ENCODE measurements at regions not wholly inside any gene's neighbourhood (a gene's known extent, or its start where the extent isn't known, plus 50 kb on each side); places are given as distances from the start of the nearest gene placed in this dataset.

DNA sequence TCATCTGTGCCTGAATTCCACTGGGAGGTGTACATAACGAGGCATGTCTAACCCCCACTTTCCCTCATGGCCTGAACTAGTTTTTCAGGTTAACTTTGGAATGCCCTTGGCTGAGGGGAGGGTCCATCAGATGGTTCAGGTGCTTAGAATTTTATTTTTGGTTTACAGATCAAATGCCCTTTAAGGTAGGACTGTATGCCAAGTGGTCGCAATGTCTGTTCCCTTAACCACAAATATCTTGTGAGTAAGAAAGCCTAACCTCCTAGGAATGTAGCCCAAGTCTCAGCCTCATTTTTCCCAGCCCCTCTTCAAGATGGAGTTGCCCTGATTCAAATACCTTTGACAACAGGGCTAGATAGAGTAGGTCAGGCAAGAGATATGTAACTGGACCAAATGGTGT is 78.4 kb downstream of the RNASET2 start:
- Mint-ChIP-seq H3K4me3 (no peak overlapping the region), H3K36me3 (peaks cover 0 to 16% (median 0%) of the 10 kb centered on the region in 3 donors), H3K4me1 (no peaks in the 10 kb centered on the region), H3K9me3 (peaks cover 0 to 3% (median 0%) of the 10 kb centered on the region in 6 donors), H3K27ac (no peak overlapping the region), H3K27me3 (ENCODE audit: low read depth in 3 of 3) (peaks cover 0 to 5% (median 0%) of the 10 kb centered on the region in 3 donors)
- no peak for DNase-seq

DNA sequence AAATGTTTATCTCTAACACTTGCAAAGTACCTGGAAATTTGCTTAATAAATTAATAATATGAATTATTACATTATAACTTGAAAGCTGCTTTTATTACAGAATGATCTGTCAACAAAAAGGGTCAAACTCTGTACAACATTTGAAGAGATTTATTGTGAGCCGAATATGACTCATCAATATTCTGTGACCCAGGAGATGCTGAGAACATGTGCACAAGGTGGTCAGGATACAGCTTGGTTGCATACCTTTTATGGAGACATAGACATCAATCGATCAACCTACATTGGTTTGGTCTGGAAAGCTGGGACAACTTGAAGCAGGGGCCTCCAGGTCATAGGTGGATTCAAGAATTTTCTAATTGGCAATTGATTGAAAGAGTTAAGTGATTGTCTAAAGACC is 79.0 kb downstream of the RNASET2 start:
- peaks cover 0 to 16% (median 0%) of the 10 kb centered on the region in 3 donors for H3K36me3 Mint-ChIP-seq
- H3K4me1 Mint-ChIP-seq, result no peaks in the 10 kb centered on the region
- no peak overlapping the region for H3K27ac Mint-ChIP-seq
- H3K27me3 Mint-ChIP-seq (ENCODE audit: low read depth in 3 of 3), result peaks cover 0 to 5% (median 0%) of the 10 kb centered on the region in 3 donors
- H3K4me3 Mint-ChIP-seq, result no peak overlapping the region
- no peak for DNase-seq
- H3K9me3 Mint-ChIP-seq, result peaks cover 0 to 3% (median 0%) of the 10 kb centered on the region in 6 donors

DNA sequence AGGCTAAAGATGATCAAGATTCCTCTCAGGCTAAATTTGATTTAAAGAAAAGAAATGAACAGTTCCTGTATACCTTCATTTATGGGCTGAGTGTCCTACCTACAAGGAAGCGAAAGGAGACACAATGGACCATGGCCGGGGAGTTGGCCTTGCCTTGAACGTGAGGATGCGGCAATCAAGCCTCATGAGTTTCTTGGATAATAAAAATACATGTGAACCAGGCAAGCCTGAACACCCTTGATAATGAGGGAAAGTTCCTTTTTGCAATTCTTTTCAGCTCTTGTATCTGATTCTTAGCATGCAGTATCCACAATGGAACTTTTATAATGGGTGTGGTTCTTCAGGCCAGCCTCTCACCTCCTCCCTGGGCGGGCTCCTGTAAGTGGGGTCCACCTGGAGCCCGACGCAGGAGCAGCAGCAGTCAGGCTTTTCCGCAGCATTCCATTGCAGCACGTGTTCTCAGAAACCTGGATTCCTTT is 83.8 kb downstream of the RNASET2 start:
- H3K4me1 Mint-ChIP-seq, result no peaks in the 10 kb centered on the region
- no peak overlapping the region for H3K27ac Mint-ChIP-seq
- no peak for DNase-seq
- H3K4me3 Mint-ChIP-seq, result no peak overlapping the region
- peaks cover 0 to 2% (median 2%) of the 10 kb centered on the region in 3 donors for H3K27me3 Mint-ChIP-seq (ENCODE audit: low read depth in 3 of 3)
- peaks cover 0 to 3% (median 0%) of the 10 kb centered on the region in 6 donors for H3K9me3 Mint-ChIP-seq
- H3K36me3 Mint-ChIP-seq, result peaks cover 0 to 16% (median 3%) of the 10 kb centered on the region in 3 donors

DNA sequence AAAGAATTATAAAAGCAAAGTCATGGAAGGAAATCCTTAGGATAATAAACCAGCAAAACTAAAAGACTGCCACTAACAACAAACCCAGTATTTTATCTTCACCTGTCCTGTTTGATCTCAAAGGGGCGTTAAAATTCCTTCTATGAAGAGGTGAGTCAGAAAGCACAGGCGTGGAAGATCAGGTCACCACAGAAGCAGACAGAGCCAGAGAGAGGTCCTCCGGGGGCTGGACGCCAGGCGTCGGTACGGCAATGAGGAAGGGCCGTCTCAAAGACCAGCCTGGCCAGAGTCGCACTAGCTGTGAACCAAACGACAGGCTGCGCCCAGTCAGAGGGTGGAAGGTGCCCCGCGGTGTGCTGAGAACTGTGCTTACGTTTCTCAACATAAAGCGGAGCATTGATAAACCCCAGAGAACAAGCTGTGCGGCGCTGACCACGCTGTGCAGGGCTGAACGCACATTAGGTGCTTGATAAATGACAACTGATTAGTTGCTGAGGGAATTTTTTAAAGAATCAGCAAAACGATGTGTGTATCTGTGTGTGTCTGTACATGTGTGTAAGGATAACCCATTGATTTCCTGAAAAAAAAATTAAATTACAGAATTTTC is 85.6 kb downstream of the RNASET2 start:
- H3K4me3 Mint-ChIP-seq, result no peak overlapping the region
- peaks cover 0 to 7% (median 2%) of the 10 kb centered on the region in 3 donors for H3K36me3 Mint-ChIP-seq
- DNase-seq, result no peak
- no peak overlapping the region for H3K27ac Mint-ChIP-seq
- H3K27me3 Mint-ChIP-seq (ENCODE audit: low read depth in 3 of 3), result peaks cover 0 to 2% (median 0%) of the 10 kb centered on the region in 3 donors
- no peaks in the 10 kb centered on the region for H3K9me3 Mint-ChIP-seq
- H3K4me1 Mint-ChIP-seq, result no peaks in the 10 kb centered on the region

DNA sequence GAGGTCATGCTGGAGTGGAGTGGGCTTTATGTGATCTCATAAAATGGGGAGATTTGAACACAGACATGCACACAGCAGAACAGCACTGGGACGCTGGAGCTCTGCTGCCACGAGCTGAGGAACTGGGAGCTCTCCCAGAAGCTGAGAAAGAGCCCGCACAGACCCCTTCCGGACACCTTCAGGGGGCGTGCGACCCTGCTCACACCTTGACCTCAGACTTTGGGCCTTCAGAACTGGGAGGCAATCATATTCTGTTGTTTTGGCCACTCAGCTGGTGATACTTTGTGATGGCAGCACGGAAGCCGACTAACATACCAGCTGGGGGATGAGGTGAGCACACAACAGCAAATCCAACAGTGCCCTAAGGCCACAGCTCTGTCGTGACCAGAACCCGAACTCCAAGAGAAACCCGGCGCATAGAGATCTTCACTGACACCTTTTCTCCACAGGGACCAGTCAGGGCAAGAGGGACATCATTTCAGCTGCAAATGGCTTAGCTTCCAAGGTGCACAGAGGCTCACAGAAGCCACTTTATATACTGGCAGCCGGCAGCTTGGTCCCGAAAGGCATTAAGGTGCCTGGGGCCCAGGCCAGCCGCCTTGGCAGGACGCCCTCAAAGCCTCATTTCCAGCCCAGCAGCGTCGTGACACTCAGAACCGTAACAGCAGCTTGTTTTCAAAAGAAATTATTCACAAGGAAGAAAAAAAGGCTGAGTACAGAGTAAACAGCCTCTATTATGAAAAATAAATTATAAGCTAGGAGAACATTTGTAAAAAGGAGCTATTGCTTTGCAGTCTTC is 89.3 kb downstream of the RNASET2 start:
- Mint-ChIP-seq H3K27ac (no peak overlapping the region), H3K4me1 (peaks cover under 1 to 2% of the 10 kb centered on the region in 2 donors), H3K4me3 (no peak overlapping the region), H3K9me3 (no peaks in the 10 kb centered on the region), H3K27me3 (ENCODE audit: low read depth in 3 of 3) (peaks cover 2 to 6% (median 5%) of the 10 kb centered on the region in 3 donors), H3K36me3 (peaks cover 0 to 7% (median 0%) of the 10 kb centered on the region in 3 donors)
- DNase-seq, result no peak

DNA sequence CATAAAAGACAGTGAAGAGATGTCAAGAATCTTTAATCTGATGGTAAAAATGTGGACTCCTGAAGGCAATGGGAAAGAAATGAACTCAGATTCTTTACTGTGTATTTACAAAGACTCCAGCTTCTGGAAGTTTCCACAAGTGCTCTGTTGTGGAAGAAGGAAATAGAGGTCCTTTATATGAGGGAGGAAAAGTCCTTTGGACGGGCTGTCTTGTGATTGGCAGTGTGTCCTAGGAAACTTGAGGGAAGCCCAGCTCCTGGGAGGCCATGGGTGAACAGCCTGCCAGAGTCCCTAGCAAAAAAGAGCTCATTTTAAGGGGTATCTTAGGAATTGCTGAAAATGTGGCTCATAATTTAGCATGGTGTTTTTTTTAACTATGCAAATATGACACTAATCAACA is 92.0 kb downstream of the RNASET2 start:
- H3K27me3 Mint-ChIP-seq (ENCODE audit: low read depth in 3 of 3), result peaks cover 2 to 17% (median 5%) of the 10 kb centered on the region in 3 donors
- peak overlapping the region in 1 of 5 donors; percentile 35 for H3K4me3 Mint-ChIP-seq
- H3K27ac Mint-ChIP-seq, result no peak overlapping the region
- no peaks in the 10 kb centered on the region for H3K9me3 Mint-ChIP-seq
- H3K36me3 Mint-ChIP-seq, result peaks cover 0 to 4% (median 0%) of the 10 kb centered on the region in 3 donors
- H3K4me1 Mint-ChIP-seq, result peaks cover 4 to 10% of the 10 kb centered on the region in 2 donors
- DNase-seq, result no peak

GRCh38 chr6:166862978-166863530 is 93.3 kb downstream of the RNASET2 start:
- Mint-ChIP-seq H3K4me3 (peak overlapping the region; percentile 52 to 84 (median 65)), H3K27me3 (ENCODE audit: low read depth in 3 of 3) (peaks cover 3 to 17% (median 5%) of the 10 kb centered on the region in 3 donors), H3K36me3 (peaks cover 0 to 4% (median 0%) of the 10 kb centered on the region in 3 donors), H3K4me1 (peaks cover 4 to 10% of the 10 kb centered on the region in 2 donors), H3K27ac (no peak overlapping the region), H3K9me3 (no peaks in the 10 kb centered on the region)
- DNase-seq, result no peak

DNA sequence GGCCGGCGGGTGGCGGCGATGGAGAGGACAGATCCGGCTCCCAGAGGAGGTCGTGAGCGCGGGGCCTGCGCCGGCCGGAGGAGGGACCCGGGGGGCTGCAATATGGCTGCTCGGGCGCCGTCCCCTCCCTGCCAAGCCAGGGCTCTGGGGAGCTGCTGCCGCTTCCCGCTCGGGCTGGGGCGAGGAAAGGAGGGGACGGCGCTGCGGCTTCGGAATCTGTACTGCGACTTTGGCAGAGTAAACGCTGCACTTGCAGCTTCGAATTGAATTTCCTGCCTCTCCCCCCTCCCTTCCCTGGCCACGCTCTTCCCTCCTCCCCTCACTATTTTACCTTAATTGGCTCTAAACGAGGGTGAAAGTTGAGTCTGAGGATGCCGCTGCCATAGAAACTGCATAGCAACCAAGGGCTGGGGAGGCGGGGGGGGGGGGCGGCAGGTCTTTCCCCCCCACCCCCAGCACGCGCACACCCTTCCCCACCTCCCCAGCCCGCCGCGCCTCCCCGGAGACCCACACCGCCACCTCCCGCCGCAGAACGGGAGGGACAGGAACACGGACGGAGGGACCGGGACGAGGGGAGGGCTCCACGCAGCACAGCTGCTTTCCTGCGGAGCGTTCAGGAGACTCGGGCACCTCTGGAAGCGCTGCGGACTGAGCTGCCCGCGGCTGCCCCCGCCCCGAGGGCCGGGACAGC is 93.9 kb downstream of the RNASET2 start:
- H3K4me3 Mint-ChIP-seq, result peak overlapping the region; percentile 82 to 86 (median 84)
- peak; percentile 3 to 14 (median 14) for DNase-seq
- peaks cover 0 to 4% (median 0%) of the 10 kb centered on the region in 3 donors for H3K36me3 Mint-ChIP-seq
- peaks cover 4 to 17% (median 5%) of the 10 kb centered on the region in 3 donors for H3K27me3 Mint-ChIP-seq (ENCODE audit: low read depth in 3 of 3)
- no peaks in the 10 kb centered on the region for H3K9me3 Mint-ChIP-seq
- H3K4me1 Mint-ChIP-seq, result peaks cover 4 to 10% of the 10 kb centered on the region in 2 donors
- H3K27ac Mint-ChIP-seq, result no peak overlapping the region

- peak overlapping the region in 1 of 6 donors; percentile 69 for H3K27ac Mint-ChIP-seq
- peaks cover 0 to under 1% (median 0%) of the 10 kb centered on the region in 3 donors for H3K36me3 Mint-ChIP-seq
- DNase-seq, result no peak
- H3K4me1 Mint-ChIP-seq, result peaks cover 4 to 10% of the 10 kb centered on the region in 2 donors
- peaks cover 4 to 17% (median 5%) of the 10 kb centered on the region in 3 donors for H3K27me3 Mint-ChIP-seq (ENCODE audit: low read depth in 3 of 3)
- H3K9me3 Mint-ChIP-seq, result no peaks in the 10 kb centered on the region
- peak overlapping the region; percentile 82 to 86 (median 84) for H3K4me3 Mint-ChIP-seq
Observed at GRCh38 chr6:166861961-166862286, 94.4 kb downstream of the RNASET2 start.

DNA sequence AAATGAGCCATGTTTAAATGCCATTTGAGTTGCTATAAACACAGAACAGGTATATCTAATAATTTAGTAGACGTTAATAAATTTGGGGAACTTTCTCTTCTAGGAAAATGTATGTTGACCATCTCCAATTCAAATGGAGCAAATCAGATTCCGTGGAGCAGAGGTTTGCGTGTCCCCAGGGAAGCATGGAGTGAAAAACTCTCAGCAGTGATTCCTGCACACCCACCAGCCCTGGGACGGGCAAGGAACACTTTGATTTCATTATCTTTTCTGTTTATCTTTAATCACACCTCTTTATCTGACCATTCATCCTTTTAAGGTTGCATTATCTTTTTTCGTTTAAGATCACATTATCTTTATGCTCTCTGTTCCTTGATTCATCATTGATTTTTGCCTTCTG is 95.0 kb downstream of the RNASET2 start:
- Mint-ChIP-seq H3K36me3 (no peaks in the 10 kb centered on the region), H3K4me1 (peaks cover 4 to 10% of the 10 kb centered on the region in 2 donors), H3K27me3 (ENCODE audit: low read depth in 3 of 3) (peaks cover 4 to 17% (median 5%) of the 10 kb centered on the region in 3 donors), H3K27ac (no peak overlapping the region), H3K4me3 (peak overlapping the region in 2 of 5 donors; percentile 19 to 83), H3K9me3 (no peaks in the 10 kb centered on the region)
- no peak for DNase-seq

- Mint-ChIP-seq H3K4me3 (peak overlapping the region in 1 of 5 donors; percentile 5), H3K4me1 (peaks cover 4 to 10% of the 10 kb centered on the region in 2 donors), H3K36me3 (no peaks in the 10 kb centered on the region), H3K9me3 (no peaks in the 10 kb centered on the region), H3K27me3 (ENCODE audit: low read depth in 3 of 3) (peaks cover 2 to 17% (median 5%) of the 10 kb centered on the region in 3 donors), H3K27ac (no peak overlapping the region)
- no peak for DNase-seq
Observed at GRCh38 chr6:166860392-166860791, 96.0 kb downstream of the RNASET2 start.

- no peaks in the 10 kb centered on the region for H3K4me1 Mint-ChIP-seq
- no peaks in the 10 kb centered on the region for H3K36me3 Mint-ChIP-seq
- H3K27ac Mint-ChIP-seq, result no peak overlapping the region
- DNase-seq, result no peak
- H3K27me3 Mint-ChIP-seq (ENCODE audit: low read depth in 3 of 3), result peaks cover 0 to 9% (median 0%) of the 10 kb centered on the region in 3 donors
- H3K4me3 Mint-ChIP-seq, result no peak overlapping the region
- no peaks in the 10 kb centered on the region for H3K9me3 Mint-ChIP-seq
Observed at GRCh38 chr6:166855416-166855815, 100.9 kb downstream of the RNASET2 start.
